NCI-H446 (cell line): ENCODE measurements at regions not wholly inside any gene's neighbourhood (a gene's known extent, or its start where the extent isn't known, plus 50 kb on each side); places are given as distances from the start of the nearest gene placed in this dataset.
"Not testable (repeated sequence)": the region's sequence is repeated elsewhere in the genome, so short reads cannot be mapped to it uniquely, and the experiment has no call there.

ENCODE experiments used
- DNase-seq, 2 experiments: peaks; one replicate each; lab custom pipeline; 2025; lab: John Stamatoyannopoulos, UW

GRCh38 chr14:87312169-87312893, 680.7 kb downstream of the GALC start:
- no peak for DNase-seq

GRCh38 chr14:87309557-87309956, 683.4 kb downstream of the GALC start:
- no peak for DNase-seq

- no peak for DNase-seq
Observed at GRCh38 chr14:87306409-87307168, 686.4 kb downstream of the GALC start.

GRCh38 chr14:87305345-87305744, 687.6 kb downstream of the GALC start:
- DNase-seq: no peak

GRCh38 chr14:87304404-87304803, 688.6 kb downstream of the GALC start:
- no peak for DNase-seq

- DNase-seq: no peak
Observed at GRCh38 chr14:87286826-87287225, 706.2 kb downstream of the GALC start.

- DNase-seq: no peak
Observed at GRCh38 chr14:87286191-87286590, 706.8 kb downstream of the GALC start.

- peak in 1 of 2 experiments; percentile 25 for DNase-seq
Observed at GRCh38 chr14:87285506-87285905, 707.5 kb downstream of the GALC start.

- DNase-seq: no peak
Observed at GRCh38 chr14:87283547-87283946, 709.4 kb downstream of the GALC start.

- peak in 1 of 2 experiments; percentile 43 for DNase-seq
Observed at GRCh38 chr14:87282266-87282665, 710.7 kb downstream of the GALC start.

GRCh38 chr14:87278415-87278814, 714.6 kb downstream of the GALC start:
- DNase-seq: no peak

GRCh38 chr14:87271331-87271730, 721.7 kb downstream of the GALC start:
- no peak for DNase-seq

- DNase-seq: no peak
Observed at GRCh38 chr14:87268997-87269396, 724.0 kb downstream of the GALC start.

- no peak for DNase-seq
Observed at GRCh38 chr14:87264796-87265195, 728.2 kb downstream of the GALC start.

- DNase-seq: no peak
Observed at GRCh38 chr14:87264272-87264785, 728.7 kb downstream of the GALC start.

- no peak for DNase-seq
Observed at GRCh38 chr14:87261621-87262020, 731.4 kb downstream of the GALC start.

- no peak for DNase-seq
Observed at GRCh38 chr14:87260460-87260859, 732.5 kb downstream of the GALC start.

- no peak for DNase-seq
Observed at GRCh38 chr14:87257421-87257820, 735.6 kb downstream of the GALC start.

- DNase-seq: no peak
Observed at GRCh38 chr14:87255058-87255457, 737.9 kb downstream of the GALC start.

- no peak for DNase-seq
Observed at GRCh38 chr14:87254331-87254874, 738.6 kb downstream of the GALC start.

- DNase-seq: not testable (repeated sequence)
Observed at GRCh38 chr14:87253791-87254190, 739.2 kb downstream of the GALC start.

GRCh38 chr14:87252103-87252502, 740.9 kb downstream of the GALC start:
- no peak for DNase-seq

GRCh38 chr14:87251011-87251410, 742.0 kb downstream of the GALC start:
- DNase-seq: no peak
